ENCODE measurements at regions not wholly inside any gene's neighbourhood (a gene's known extent, or its start where the extent isn't known, plus 50 kb on each side); places are given as distances from the start of the nearest gene placed in this dataset.

DNA sequence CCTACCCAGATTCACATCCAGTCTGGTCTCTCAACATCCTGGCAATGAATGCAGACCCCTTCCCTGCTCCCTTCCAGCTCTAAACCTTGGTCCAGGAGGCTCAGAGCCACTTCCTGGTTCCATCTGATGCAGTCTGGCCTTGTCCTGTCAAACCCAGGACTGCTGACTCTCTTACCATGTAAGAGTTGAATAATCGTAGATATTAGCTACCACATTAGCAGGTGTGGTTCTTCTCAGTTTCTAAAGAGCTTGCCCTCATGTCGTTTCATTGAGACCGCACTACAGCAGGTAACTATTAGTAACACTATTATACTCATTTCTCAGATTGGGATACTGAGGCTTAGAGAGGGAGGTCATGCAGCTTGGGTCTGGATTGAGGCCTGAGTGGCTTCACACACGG, 133.3 kb downstream of the BOD1 start:
- H3K9ac ChIP-seq (replicated peaks; ENCODE audit: extremely low read depth, insufficient read depth, low read length) = no peak overlapping the region
- no peaks in the 10 kb centered on the region for H3K36me3 ChIP-seq (ENCODE audit: control insufficient read depth in 2 of 2, extremely low read depth in 1 of 2, insufficient read depth in 2 of 2, low read length in 2 of 2)
- H3K4me1 ChIP-seq (ENCODE audit: control insufficient read depth, extremely low read depth, insufficient read depth, low read length) = no peaks in the 10 kb centered on the region
- H3K4me3 ChIP-seq (replicated peaks in 1 of 3; ENCODE audit: insufficient read depth in 1 of 3, low read depth in 1 of 3, low read length in 3 of 3) = no peak overlapping the region
- H3K9me1 ChIP-seq (replicated peaks; ENCODE audit: control insufficient read depth, extremely low read depth, insufficient read depth, low read length) = no peaks in the 10 kb centered on the region
- H3K79me2 ChIP-seq (ENCODE audit: control insufficient read depth, insufficient read depth, low read length) = no peaks in the 10 kb centered on the region
- H3K4me2 ChIP-seq (ENCODE audit: insufficient read depth, low read length) = no peak overlapping the region
- no TSS peak for BruUV-seq (replicated peaks)
- H3K9me3 ChIP-seq (replicated peaks; ENCODE audit: control insufficient read depth, insufficient read depth, low read length) = no peaks in the 10 kb centered on the region
- FAIRE-seq (no peak), DNase-seq (ENCODE audit: low read depth, low spot score) (no peak)
- CTCF ChIA-PET = interaction anchor here (1.2 to 2.1 kb wide), 2 partner anchors 32 to 189 kb away, joined by 3 to 4 read pairs; no protein-coding TSS in a partner anchor
- no peaks in the 10 kb centered on the region for H4K20me1 ChIP-seq (replicated peaks; ENCODE audit: control insufficient read depth, extremely low read depth, insufficient read depth, low read length)
- H3K27me3 ChIP-seq (ENCODE audit: control insufficient read depth in 2 of 2, insufficient read depth in 2 of 2, low read length in 2 of 2) = no peaks in the 10 kb centered on the region
- no peak overlapping the region for H3K27ac ChIP-seq (ENCODE audit: insufficient read depth, low read depth, low read length)
- dilution Hi-C loops (cut with MboI; ENCODE audit: extremely low pct_ligation_motif_present, low sequenced_read_pairs) (no loop called here), intact Hi-C loops (cut with micrococcal nuclease) (no loop called here)
- TF ChIP-seq JUN (IDR thresholded peaks at IDR 0.05; ENCODE audit: borderline replicate concordance, insufficient read depth, insufficient read length, low read depth) = no peak
- no peak for TF ChIP-seq POLR2AphosphoS5 (IDR thresholded peaks at IDR 0.05; ENCODE audit: insufficient read depth, low read depth, low read length)
- TF ChIP-seq MYC (IDR thresholded peaks at IDR 0.05; ENCODE audit: low read depth, low read length) = no peak
- TF ChIP-seq, protein P1, sequence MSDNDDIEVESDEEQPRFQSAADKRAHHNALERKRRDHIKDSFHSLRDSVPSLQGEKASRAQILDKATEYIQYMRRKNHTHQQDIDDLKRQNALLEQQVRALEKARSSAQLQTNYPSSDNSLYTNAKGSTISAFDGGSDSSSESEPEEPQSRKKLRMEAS (IDR thresholded peaks at IDR 0.05; ENCODE audit: insufficient read depth, insufficient read length) = no peak
- TF ChIP-seq EZH2 (IDR thresholded peaks at IDR 0.05; ENCODE audit: borderline replicate concordance, low read depth, low read length, severe bottlenecking) = no peak
- TF ChIP-seq FOS (IDR thresholded peaks at IDR 0.05; ENCODE audit: borderline replicate concordance, insufficient read depth, low read length) = no peak
- no peak for TF ChIP-seq GATA2 (IDR thresholded peaks at IDR 0.05; ENCODE audit: insufficient read depth, insufficient read length, low read depth, low read length)
- POLR2A ChIA-PET = no interaction called here
- no peak overlapping the region for H2AFZ ChIP-seq (ENCODE audit: low read depth, low read length)

DNA sequence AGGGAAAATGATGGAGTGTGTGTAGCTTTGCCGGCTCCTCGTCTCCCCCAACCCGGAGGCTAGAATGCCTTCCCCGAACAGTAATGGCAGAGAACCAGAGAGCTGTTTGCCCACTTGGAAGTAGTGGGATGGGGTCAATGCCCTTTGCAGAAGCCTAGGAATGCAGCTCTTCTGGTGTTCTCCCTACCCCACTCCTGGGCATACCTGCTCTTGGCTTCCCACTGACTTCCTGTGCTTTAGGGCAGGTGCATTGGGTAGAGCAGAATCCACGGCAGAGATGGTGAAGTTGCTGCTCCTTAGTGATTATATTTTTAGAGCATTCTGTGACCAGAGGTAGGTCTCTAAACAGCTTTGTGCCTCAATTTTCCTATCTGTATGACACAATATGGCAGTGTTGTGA, 134.6 kb downstream of the BOD1 start:
- dilution Hi-C loops (cut with MboI; ENCODE audit: extremely low pct_ligation_motif_present, low sequenced_read_pairs) = no loop called here
- FAIRE-seq (no peak), DNase-seq (ENCODE audit: low read depth, low spot score) (no peak)
- Histone ChIP-seq H3K27me3 (ENCODE audit: control insufficient read depth in 2 of 2, insufficient read depth in 2 of 2, low read length in 2 of 2) (no peaks in the 10 kb centered on the region), H3K36me3 (ENCODE audit: control insufficient read depth in 2 of 2, extremely low read depth in 1 of 2, insufficient read depth in 2 of 2, low read length in 2 of 2) (no peaks in the 10 kb centered on the region), H3K9me1 (replicated peaks; ENCODE audit: control insufficient read depth, extremely low read depth, insufficient read depth, low read length) (no peaks in the 10 kb centered on the region), H3K79me2 (ENCODE audit: control insufficient read depth, insufficient read depth, low read length) (no peaks in the 10 kb centered on the region), H3K27ac (ENCODE audit: insufficient read depth, low read depth, low read length) (no peak overlapping the region), H3K4me1 (ENCODE audit: control insufficient read depth, extremely low read depth, insufficient read depth, low read length) (no peaks in the 10 kb centered on the region), H3K4me3 (replicated peaks in 1 of 3; ENCODE audit: insufficient read depth in 1 of 3, low read depth in 1 of 3, low read length in 3 of 3) (no peak overlapping the region), H3K4me2 (ENCODE audit: insufficient read depth, low read length) (no peak overlapping the region), H4K20me1 (replicated peaks; ENCODE audit: control insufficient read depth, extremely low read depth, insufficient read depth, low read length) (no peaks in the 10 kb centered on the region), H3K9me3 (replicated peaks; ENCODE audit: control insufficient read depth, insufficient read depth, low read length) (no peaks in the 10 kb centered on the region), H2AFZ (ENCODE audit: low read depth, low read length) (no peak overlapping the region), H3K9ac (replicated peaks; ENCODE audit: extremely low read depth, insufficient read depth, low read length) (no peak overlapping the region)
- CTCF ChIA-PET = interaction anchor here (2.1 kb wide), 1 partner anchor 30 kb away, joined by 4 read pairs; no protein-coding TSS in a partner anchor
- no TSS peak for BruUV-seq (replicated peaks)
- POLR2A ChIA-PET = no interaction called here
- TF ChIP-seq GATA2 (IDR thresholded peaks at IDR 0.05; ENCODE audit: insufficient read depth, insufficient read length, low read depth, low read length) = no peak
- TF ChIP-seq EZH2 (IDR thresholded peaks at IDR 0.05; ENCODE audit: borderline replicate concordance, low read depth, low read length, severe bottlenecking) = no peak
- TF ChIP-seq, protein P1 (IDR thresholded peaks at IDR 0.05; ENCODE audit: insufficient read depth, insufficient read length) = no peak
- TF ChIP-seq, protein P2, sequence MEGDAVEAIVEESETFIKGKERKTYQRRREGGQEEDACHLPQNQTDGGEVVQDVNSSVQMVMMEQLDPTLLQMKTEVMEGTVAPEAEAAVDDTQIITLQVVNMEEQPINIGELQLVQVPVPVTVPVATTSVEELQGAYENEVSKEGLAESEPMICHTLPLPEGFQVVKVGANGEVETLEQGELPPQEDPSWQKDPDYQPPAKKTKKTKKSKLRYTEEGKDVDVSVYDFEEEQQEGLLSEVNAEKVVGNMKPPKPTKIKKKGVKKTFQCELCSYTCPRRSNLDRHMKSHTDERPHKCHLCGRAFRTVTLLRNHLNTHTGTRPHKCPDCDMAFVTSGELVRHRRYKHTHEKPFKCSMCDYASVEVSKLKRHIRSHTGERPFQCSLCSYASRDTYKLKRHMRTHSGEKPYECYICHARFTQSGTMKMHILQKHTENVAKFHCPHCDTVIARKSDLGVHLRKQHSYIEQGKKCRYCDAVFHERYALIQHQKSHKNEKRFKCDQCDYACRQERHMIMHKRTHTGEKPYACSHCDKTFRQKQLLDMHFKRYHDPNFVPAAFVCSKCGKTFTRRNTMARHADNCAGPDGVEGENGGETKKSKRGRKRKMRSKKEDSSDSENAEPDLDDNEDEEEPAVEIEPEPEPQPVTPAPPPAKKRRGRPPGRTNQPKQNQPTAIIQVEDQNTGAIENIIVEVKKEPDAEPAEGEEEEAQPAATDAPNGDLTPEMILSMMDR (IDR thresholded peaks at IDR 0.05; ENCODE audit: extremely low read depth in 1 of 2, insufficient read depth in 1 of 2, low read depth in 1 of 2, low read length in 2 of 2) = no peak
- TF ChIP-seq POLR2A (IDR thresholded peaks at IDR 0.05; ENCODE audit: low read depth, low read length) = no peak
- no peak for TF ChIP-seq JUN (IDR thresholded peaks at IDR 0.05; ENCODE audit: borderline replicate concordance, insufficient read depth, insufficient read length, low read depth)
- TF ChIP-seq MYC (IDR thresholded peaks at IDR 0.05; ENCODE audit: low read depth, low read length) = no peak
- TF ChIP-seq FOS (IDR thresholded peaks at IDR 0.05; ENCODE audit: borderline replicate concordance, insufficient read depth, low read length) = no peak
- no peak for TF ChIP-seq POLR2AphosphoS5 (IDR thresholded peaks at IDR 0.05; ENCODE audit: insufficient read depth, low read depth, low read length)
- intact Hi-C loops (cut with micrococcal nuclease) = no loop called here
